Activated naive CD8-positive, alpha-beta T cell treated with anti-CD3 and anti-CD28 coated beads, Interleukin-2, amount 50 U/mL, for 16 hours (primary cell): ENCODE measurements at regions not wholly inside any gene's neighbourhood (a gene's known extent, or its start where the extent isn't known, plus 50 kb on each side); places are given as distances from the start of the nearest gene placed in this dataset.
"Not testable (repeated sequence)": the region's sequence is repeated elsewhere in the genome, so short reads cannot be mapped to it uniquely, and the experiment has no call there.

Source experiments
- DNase-seq: peaks from one replicate; pipeline ENCODE4 v3.0.0-alpha.2; 2020; ENCODE audit warnings: low read depth, low spot score

- DNase-seq = no peak
These were observed 266.9 kb downstream of the KTN1 start for GRCh38 chr14:55846826-55847446.

- DNase-seq = no peak
These were observed 267.8 kb downstream of the KTN1 start for GRCh38 chr14:55847766-55848165.

GRCh38 chr14:55848964-55849363 is 269.0 kb downstream of the KTN1 start:
- DNase-seq = no peak

DNA sequence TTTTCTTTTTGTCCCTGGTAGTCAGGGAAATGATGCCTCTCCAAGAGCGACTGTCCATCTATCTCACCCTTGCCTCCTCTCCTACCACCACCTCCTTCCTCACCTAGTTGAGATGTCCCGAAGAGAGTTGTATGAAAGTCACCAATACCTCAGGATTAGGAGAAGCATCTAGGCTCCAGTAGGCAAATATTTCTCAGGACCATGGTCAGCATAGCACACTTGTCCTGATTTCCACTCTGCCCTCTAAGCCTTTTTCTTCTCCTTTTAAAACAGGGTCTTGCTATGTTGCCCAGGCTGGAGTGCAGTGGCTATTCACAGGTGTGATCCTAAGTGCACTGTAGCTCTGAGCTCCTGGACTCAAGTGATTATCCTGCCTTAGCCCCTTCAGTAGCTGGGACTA is 268.4 kb upstream of the PELI2 start:
- DNase-seq = no peak

GRCh38 chr14:55850825-55851241 is 267.4 kb upstream of the PELI2 start:
- no peak for DNase-seq

GRCh38 chr14:55851301-55851700 is 266.9 kb upstream of the PELI2 start:
- no peak for DNase-seq

DNA sequence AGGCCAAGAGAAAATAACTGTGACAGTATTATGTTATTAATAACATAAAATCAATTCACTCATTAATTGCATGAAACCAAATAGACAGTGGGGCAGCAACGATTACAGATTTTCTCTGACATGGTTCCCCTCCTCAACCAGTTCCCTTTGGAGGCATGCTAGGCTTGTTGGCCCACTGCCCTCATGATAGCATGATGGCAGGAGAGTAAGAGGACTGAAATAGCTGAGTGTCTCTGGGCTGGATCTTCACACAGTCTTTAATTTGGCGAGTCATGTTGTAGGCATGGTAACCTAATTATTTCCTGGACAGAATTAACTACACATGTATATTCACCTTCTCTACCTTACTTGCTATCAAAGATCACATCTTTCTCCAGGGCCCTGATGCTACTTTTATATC is 266.2 kb upstream of the PELI2 start:
- DNase-seq = no peak

DNA sequence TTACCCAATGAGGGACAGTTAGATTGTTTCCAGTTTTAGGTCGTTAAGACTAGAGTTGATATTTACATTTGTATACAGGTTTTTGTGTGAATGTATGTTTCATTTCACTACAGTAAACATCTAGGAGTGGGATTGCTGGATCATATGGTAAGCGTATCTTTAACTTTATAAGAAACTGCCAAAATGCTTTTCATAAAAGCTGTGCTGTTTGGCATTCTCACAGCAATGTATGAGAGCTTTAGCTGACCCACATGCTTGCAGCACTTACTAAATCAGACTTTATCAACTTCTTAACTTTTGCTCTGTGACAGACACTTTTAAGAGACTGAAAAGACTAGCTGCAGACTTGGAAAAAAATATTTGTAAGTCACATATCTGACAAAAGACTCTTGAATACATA is 262.5 kb upstream of the PELI2 start:
- no peak for DNase-seq

- DNase-seq = no peak
These were observed 259.6 kb upstream of the PELI2 start for GRCh38 chr14:55858604-55859003.

DNA sequence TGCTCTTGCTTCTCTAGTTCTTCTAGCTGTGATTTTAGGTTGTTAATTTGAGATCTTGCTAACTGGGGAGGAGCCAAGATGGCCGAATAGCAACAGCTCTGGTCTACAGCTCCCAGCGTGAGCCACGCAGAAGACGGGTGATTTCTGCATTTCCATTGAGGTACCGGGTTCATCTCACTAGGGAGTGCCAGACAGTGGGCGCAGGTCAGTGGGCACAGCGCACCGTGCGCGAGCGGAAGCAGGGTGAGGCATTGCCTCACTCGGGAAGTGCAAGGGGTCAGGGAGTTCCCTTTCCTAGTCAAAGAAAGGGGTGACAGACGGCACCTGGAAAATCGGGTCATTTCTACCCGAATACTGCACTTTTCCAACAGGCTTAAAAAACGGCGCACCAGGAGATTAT is 256.6 kb upstream of the PELI2 start:
- DNase-seq = not testable (repeated sequence)

- no peak for DNase-seq
These were observed 253.1 kb upstream of the PELI2 start for GRCh38 chr14:55864890-55865655.

GRCh38 chr14:55867311-55867710 is 250.9 kb upstream of the PELI2 start:
- no peak for DNase-seq

DNA sequence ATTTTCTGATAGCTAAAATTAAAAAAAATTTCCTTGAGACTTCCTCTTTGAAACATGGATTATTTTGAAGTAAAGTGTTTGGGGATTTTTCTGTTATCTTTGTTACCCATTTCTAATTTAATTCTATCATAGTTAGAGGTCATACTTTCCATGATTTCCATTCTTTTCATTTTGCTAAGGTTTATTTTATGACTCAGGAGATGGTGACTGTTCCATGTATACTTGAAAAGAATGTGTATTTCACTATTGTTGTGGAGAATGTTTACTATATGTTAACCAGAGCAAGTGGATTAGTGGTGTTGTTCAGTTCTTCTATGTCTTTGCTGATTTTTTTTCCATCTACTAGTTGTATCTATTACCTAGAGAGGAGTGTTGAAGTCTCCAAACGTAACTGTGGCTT is 250.5 kb upstream of the PELI2 start:
- DNase-seq = no peak

DNA sequence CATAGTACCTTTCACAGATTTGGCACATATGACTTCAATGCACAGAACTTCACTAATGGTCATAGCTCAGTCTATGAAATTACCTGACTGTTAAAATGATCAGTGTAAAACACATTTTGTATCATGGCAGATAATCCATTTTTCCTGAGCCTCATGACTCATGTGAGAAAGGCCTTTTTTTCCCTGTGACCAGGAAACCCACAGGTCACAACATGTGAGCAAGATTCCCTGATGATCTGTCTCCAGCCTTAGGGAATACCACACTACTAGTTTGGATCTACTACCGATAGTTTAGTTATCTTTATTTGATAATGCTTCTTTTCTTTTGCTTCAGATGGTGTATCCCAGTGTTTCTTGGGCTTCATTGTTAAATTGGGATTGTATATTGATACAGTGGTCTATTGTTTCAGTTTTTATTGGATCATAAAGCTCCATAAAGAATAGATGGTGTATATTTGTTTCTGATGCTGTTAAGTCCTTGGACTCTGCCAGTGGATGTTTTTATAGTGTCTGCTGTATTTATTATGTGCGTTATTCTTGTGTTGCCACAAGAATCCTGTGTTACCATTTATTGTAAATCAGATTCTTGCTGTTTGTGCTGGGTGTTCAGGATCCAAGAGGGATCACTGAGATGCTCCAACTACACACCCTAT is 248.7 kb upstream of the PELI2 start:
- DNase-seq = no peak

DNA sequence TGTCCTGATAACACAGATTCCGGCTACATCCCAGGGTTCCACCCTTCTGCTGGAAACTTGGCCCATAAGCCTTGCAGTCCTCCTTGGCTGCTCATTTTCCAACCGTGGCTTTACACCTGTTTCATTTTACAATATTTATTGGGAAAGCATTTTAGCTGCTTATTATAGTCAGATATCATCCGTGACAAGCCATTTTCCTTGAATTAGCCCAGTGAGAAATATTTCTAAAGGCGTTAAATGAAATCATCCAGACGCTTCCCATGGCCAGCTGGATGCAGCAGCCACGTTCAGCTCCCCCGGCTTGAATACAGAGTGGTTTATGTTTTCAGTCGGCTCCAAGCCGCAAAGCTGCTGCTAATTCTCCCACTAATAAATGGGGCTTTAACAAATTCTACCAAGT is 245.0 kb upstream of the PELI2 start:
- DNase-seq = no peak

GRCh38 chr14:55874785-55875184 is 243.4 kb upstream of the PELI2 start:
- no peak for DNase-seq

- no peak for DNase-seq
These were observed 240.3 kb upstream of the PELI2 start for GRCh38 chr14:55877942-55878341.

- DNase-seq = no peak
These were observed 236.5 kb upstream of the PELI2 start for GRCh38 chr14:55881577-55882241.

DNA sequence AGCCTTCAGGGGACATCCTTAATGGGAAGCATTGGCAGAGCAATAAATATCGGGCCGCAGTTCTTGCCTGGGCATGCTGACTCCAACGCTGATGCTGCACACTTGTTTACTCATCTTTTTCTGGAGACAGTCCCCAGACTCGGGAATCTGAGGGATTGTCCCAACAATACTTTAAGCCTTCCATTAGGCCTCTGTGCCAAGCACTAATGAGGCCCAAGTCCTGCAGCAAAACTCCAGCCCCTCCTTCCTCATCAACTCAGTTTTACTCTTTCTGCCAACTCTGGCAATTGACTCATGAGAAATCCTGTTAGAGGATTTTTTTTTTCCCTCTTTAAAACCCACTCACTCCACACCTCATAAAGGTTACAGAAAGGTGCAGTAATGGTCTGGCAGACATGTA is 233.4 kb upstream of the PELI2 start:
- DNase-seq = no peak

- DNase-seq = no peak
These were observed 229.1 kb upstream of the PELI2 start for GRCh38 chr14:55889124-55889523.

- DNase-seq = no peak
These were observed 226.5 kb upstream of the PELI2 start for GRCh38 chr14:55891692-55892091.

DNA sequence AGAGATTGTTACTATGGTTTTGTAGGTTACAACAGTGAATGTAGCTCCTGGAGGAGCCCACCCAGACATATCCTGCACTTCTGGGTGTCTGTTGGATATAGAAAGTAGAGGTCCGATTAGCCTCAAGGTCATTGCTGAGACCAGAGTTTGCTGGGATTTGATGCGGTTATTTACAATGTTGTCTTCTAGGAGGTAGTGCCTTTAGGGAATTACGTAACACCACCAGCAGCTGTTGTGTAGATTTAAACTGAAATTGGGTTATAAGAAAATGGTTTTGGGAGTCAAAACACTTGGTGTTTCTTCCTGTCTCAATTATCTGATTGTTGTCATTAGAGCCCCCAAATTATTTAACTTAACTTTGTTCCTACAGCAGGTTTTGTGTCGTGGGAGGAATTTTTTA is 225.3 kb upstream of the PELI2 start:
- DNase-seq = no peak
